Stomach (tissue), 8 donors: ENCODE measurements at regions not wholly inside any gene's neighbourhood (a gene's known extent, or its start where the extent isn't known, plus 50 kb on each side); places are given as distances from the start of the nearest gene placed in this dataset.

Experiments
- DNase-seq, 2 donors: peaks; one replicate each; pipeline versions ENCODE4 v3.0.0 to v3.0.0-alpha.2; 2013 to 2019
- H3K27ac ChIP-seq, 5 donors: fragments of 200-600 bp in 4 of 5; sonication (generic) in 4 of 5; one replicate each; pipeline ENCODE4 v1.5.1; 2013 to 2019; ENCODE audit warnings: mild to moderate bottlenecking in 1 of 5, moderate library complexity in 1 of 5
- H3K27me3 ChIP-seq, 3 donors: fragments of 200-600 bp; sonication (generic); one replicate each; pipeline ENCODE4 v1.5.1; 2017 to 2019; ENCODE audit warnings: mixed run types in 1 of 3
- H3K36me3 ChIP-seq, 4 donors: fragments of 200-600 bp; sonication (generic); 1 replicate in 3 of 4; 2 replicates in 1 of 4; pipeline ENCODE4 v1.5.1; 2016 to 2019
- H3K4me1 ChIP-seq, 4 donors: fragments of 200-600 bp; sonication (generic); one replicate each; pipeline ENCODE4 v1.5.1; 2016 to 2019
- H3K4me3 ChIP-seq, 4 donors: fragments of 200-600 bp; sonication (generic) in 3 of 4; one replicate each; pipeline ENCODE4 v1.5.1; 2016 to 2019; ENCODE audit warnings: mild to moderate bottlenecking in 1 of 4
- H3K9me3 ChIP-seq, 4 donors: fragments of 200-600 bp; sonication (generic); one replicate each; pipeline ENCODE4 v1.5.1; 2016 to 2019
- CTCF ChIP-seq, 7 experiments: fragments of 450-650 bp in 4 of 7; fragments of 200-600 bp in 3 of 7; sonication (generic) in 3 of 7; IDR thresholded peaks; one replicate each; pipeline ENCODE4 v1.5.1; 2016 to 2019; ENCODE audit warnings: antibody characterized with exemption in 7 of 7, control low read depth in 2 of 7, mild to moderate bottlenecking in 1 of 7
- EP300 ChIP-seq: sonication (generic); formaldehyde crosslinking; IDR thresholded peaks from one replicate; pipeline ENCODE4 v1.6.1; 2017; ENCODE audit warnings: antibody characterized with exemption
- POLR2A ChIP-seq, 4 donors: fragments of 450-650 bp; IDR thresholded peaks; one replicate each; pipeline ENCODE4 v1.6.1; 2016; ENCODE audit warnings: antibody characterized with exemption in 4 of 4, control low read depth in 2 of 4, mild to moderate bottlenecking in 1 of 4, moderate library complexity in 1 of 4
- POLR2AphosphoS5 ChIP-seq, 3 donors: sonication (generic); formaldehyde crosslinking; IDR thresholded peaks; one replicate each; pipeline ENCODE4 v1.6.1; 2016; ENCODE audit warnings: antibody characterized with exemption in 3 of 3
- WGBS, 5 donors: extraction: QIAGEN DNeasy Blood & Tissue Kit in 3 of 5; methylation state at CpG; one replicate each; pipeline versions ENCODE4 v1.1.5 to v1.1.7; 2013 to 2018; 5-methylcytosine and 5-hydroxymethylcytosine counted together
- intact Hi-C: fragments of 100-400 bp; cut with DNase I; formaldehyde crosslinking; loops from one replicate; pipeline ENCODE4 v1.15.1; 2023; ENCODE audit warnings: low total_unique reads
- donor health status: healthy with polysubstance abuse.
- donor health status: Bipolar disorder and iron deficiency.
- donor health status: healthy.

- Histone ChIP-seq H3K36me3 (no peaks in the 10 kb centered on the region), H3K27ac (no peak overlapping the region), H3K4me3 (no peak overlapping the region), H3K4me1 (peaks cover 0 to 3% (median 0%) of the 10 kb centered on the region in 4 donors), H3K27me3 (no peaks in the 10 kb centered on the region), H3K9me3 (no peaks in the 10 kb centered on the region)
- 59 to 69% (median 66%) methylated on average over 2 of the region's 2 CpGs for WGBS, 5 donors
- no peak for DNase-seq
- intact Hi-C loops, result no loop called here
- no peak for TF ChIP-seq CTCF (IDR thresholded peaks at IDR 0.05)
- no peak for TF ChIP-seq EP300
- TF ChIP-seq POLR2A (IDR thresholded peaks at IDR 0.05), result no peak
Measured at GRCh38 chr14:28666961-28667360, 99.6 kb upstream of the FOXG1 start.

GRCh38 chr14:28671425-28671824, 95.2 kb upstream of the FOXG1 start:
- intact Hi-C loops, result no loop called here
- H3K9me3 ChIP-seq, result no peaks in the 10 kb centered on the region
- H3K27me3 ChIP-seq, result no peaks in the 10 kb centered on the region
- 19 to 37% (median 21%) methylated on average over 2 of the region's 2 CpGs for WGBS, 5 donors
- no peak overlapping the region for H3K4me3 ChIP-seq
- TF ChIP-seq POLR2AphosphoS5 (IDR thresholded peaks at IDR 0.05) (peak in 1 of 3 donors; percentile 40), CTCF (IDR thresholded peaks at IDR 0.05) (no peak)
- H3K36me3 ChIP-seq, result no peaks in the 10 kb centered on the region
- no peak for DNase-seq
- peaks cover 0 to 3% (median 0%) of the 10 kb centered on the region in 4 donors for H3K4me1 ChIP-seq
- H3K27ac ChIP-seq, result no peak overlapping the region

- H3K27me3 ChIP-seq, result no peaks in the 10 kb centered on the region
Measured at GRCh38 chr14:28673056-28673455, 93.5 kb upstream of the FOXG1 start.

GRCh38 chr14:28676479-28676878, 90.1 kb upstream of the FOXG1 start:
- no peak for DNase-seq

More at GRCh38 chr14:28673056-28673455, 93.5 kb upstream of the FOXG1 start:
- H3K27ac ChIP-seq, result no peak overlapping the region
- H3K36me3 ChIP-seq, result no peaks in the 10 kb centered on the region
- H3K9me3 ChIP-seq, result no peaks in the 10 kb centered on the region
- no peak for DNase-seq
- 68 to 83% (median 79%) methylated on average over 4 of the region's 4 CpGs for WGBS, 5 donors
- intact Hi-C loops, result no loop called here
- H3K4me1 ChIP-seq, result peaks cover 0 to 3% (median 0%) of the 10 kb centered on the region in 4 donors
- H3K4me3 ChIP-seq, result no peak overlapping the region
- TF ChIP-seq EP300, result no peak
- no peak for TF ChIP-seq POLR2AphosphoS5 (IDR thresholded peaks at IDR 0.05)
- TF ChIP-seq CTCF (IDR thresholded peaks at IDR 0.05), result no peak
- no peak for TF ChIP-seq POLR2A (IDR thresholded peaks at IDR 0.05)

More at GRCh38 chr14:28676479-28676878, 90.1 kb upstream of the FOXG1 start:
- Histone ChIP-seq H3K27ac (no peak overlapping the region), H3K9me3 (peaks cover 0 to under 1% (median 0%) of the 10 kb centered on the region in 4 donors), H3K4me1 (peaks cover 0 to 2% (median 0%) of the 10 kb centered on the region in 4 donors), H3K36me3 (no peaks in the 10 kb centered on the region), H3K4me3 (no peak overlapping the region), H3K27me3 (no peaks in the 10 kb centered on the region)
- TF ChIP-seq POLR2A (IDR thresholded peaks at IDR 0.05) (no peak), CTCF (IDR thresholded peaks at IDR 0.05) (no peak), EP300 (no peak), POLR2AphosphoS5 (IDR thresholded peaks at IDR 0.05) (no peak)
- 25 to 42% (median 34%) methylated on average over 4 of the region's 4 CpGs for WGBS, 5 donors
- intact Hi-C loops, result no loop called here
